C4-2B (cell line): ENCODE measurements at regions not wholly inside any gene's neighbourhood (a gene's known extent, or its start where the extent isn't known, plus 50 kb on each side); places are given as distances from the start of the nearest gene placed in this dataset.

Experiments
- ZFX ChIP-seq: fragments of 450-650 bp; IDR thresholded peaks from 2 replicates; pipeline ENCODE4 v1.6.1; 2017
- TF ChIP-seq, protein P1 (sequence below): fragments of 450-650 bp; conservative IDR thresholded peaks from 2 replicates; pipeline ENCODE4 v1.5.1; 2017; ENCODE audit warnings: mild to moderate bottlenecking

DNA sequence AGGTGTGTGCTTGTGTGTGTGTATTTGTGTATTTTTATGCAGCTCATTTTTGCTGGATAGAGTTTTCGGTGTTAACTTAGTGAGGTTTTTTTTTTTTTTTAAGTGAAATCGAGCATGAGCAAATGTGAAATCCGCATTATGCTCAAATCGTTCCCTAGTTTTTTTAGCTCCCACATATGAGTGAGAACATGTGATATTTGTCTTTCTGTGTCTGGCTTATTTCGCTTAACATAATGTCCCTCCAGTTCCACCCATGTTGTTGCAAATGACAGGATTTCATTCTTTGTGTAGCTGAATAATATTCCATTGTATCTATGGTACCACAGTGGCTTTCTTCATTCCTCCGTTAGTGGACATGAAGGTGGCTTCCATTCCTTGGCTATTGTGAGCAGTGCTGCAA, 1103.3 kb upstream of the EEF2KMT start:
- TF ChIP-seq, protein P1, sequence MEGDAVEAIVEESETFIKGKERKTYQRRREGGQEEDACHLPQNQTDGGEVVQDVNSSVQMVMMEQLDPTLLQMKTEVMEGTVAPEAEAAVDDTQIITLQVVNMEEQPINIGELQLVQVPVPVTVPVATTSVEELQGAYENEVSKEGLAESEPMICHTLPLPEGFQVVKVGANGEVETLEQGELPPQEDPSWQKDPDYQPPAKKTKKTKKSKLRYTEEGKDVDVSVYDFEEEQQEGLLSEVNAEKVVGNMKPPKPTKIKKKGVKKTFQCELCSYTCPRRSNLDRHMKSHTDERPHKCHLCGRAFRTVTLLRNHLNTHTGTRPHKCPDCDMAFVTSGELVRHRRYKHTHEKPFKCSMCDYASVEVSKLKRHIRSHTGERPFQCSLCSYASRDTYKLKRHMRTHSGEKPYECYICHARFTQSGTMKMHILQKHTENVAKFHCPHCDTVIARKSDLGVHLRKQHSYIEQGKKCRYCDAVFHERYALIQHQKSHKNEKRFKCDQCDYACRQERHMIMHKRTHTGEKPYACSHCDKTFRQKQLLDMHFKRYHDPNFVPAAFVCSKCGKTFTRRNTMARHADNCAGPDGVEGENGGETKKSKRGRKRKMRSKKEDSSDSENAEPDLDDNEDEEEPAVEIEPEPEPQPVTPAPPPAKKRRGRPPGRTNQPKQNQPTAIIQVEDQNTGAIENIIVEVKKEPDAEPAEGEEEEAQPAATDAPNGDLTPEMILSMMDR, result no peak
- TF ChIP-seq ZFX, result no peak
